HG03575 (cell line): ENCODE measurements at regions not wholly inside any gene's neighbourhood (a gene's known extent, or its start where the extent isn't known, plus 50 kb on each side); places are given as distances from the start of the nearest gene placed in this dataset.
"Not testable (repeated sequence)": the region's sequence is repeated elsewhere in the genome, so short reads cannot be mapped to it uniquely, and the experiment has no call there.

ENCODE experiments used
- ATAC-seq: cut with Tn5 transposase; IDR thresholded peaks from one replicate; pipeline ENCODE4 v1.9.1; 2021; ENCODE audit not compliant: unreplicated experiment, insufficient number of reproducible peaks, low FRiP score; ENCODE audit errors: extremely low read depth

DNA sequence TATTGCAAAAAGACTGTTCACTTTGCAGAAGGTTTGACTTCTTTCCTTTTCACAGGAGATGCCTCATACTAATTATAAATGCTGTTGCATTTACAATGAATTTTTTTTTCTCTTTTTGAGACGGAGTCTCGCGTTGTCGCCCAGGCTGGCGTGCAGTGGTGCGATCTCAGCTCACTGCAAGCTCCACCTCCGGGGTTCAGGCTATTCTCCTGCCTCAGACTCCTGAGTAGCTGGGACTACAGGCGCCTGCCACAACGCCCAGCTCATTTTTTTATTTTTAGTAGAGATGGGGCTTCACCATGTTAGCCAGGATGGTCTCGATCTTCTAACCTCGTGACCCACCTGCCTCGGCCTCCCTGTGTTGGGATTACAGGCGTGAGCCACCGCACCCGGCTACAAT lies 290.5 kb upstream of the GATB start:
- ATAC-seq = not testable (repeated sequence)

DNA sequence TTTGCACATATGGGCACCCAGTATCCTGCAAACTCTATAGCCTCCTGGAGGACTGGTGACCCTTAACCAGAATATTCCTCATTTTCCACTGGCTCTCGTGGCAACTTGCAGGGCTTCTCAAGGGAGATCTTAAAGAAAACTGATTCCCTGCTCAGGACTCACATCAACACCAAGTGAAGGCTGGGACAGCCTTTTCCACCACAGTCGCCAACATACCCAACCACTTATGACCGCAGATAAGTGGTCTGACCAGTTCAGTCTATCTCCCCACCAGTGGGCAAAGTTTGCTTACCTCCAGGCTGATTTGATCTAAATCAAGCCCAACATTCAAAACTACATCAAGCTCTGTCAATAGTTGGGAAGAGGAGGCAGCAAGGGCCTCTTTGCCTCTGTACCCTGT lies 289.3 kb upstream of the GATB start:
- no peak for ATAC-seq

DNA sequence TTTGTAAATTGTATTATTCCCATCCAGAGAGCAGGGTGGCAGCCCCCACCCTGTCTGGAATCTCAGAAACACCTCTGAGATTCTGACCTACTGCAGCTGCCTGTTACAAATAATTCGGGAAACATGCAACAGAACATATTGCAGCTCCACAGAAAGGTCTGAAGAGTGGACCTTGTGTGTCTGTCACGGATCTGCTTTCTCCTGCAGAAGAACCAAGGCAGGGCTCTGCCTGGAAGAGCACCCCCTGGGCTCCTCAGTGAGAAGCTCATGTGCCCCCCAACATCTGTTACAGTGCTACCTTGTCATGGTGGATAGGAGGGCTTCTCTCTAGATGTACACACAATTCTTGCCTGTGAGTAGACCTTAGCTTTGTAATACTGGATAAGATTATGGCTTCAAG lies 286.6 kb upstream of the GATB start:
- no peak for ATAC-seq

DNA sequence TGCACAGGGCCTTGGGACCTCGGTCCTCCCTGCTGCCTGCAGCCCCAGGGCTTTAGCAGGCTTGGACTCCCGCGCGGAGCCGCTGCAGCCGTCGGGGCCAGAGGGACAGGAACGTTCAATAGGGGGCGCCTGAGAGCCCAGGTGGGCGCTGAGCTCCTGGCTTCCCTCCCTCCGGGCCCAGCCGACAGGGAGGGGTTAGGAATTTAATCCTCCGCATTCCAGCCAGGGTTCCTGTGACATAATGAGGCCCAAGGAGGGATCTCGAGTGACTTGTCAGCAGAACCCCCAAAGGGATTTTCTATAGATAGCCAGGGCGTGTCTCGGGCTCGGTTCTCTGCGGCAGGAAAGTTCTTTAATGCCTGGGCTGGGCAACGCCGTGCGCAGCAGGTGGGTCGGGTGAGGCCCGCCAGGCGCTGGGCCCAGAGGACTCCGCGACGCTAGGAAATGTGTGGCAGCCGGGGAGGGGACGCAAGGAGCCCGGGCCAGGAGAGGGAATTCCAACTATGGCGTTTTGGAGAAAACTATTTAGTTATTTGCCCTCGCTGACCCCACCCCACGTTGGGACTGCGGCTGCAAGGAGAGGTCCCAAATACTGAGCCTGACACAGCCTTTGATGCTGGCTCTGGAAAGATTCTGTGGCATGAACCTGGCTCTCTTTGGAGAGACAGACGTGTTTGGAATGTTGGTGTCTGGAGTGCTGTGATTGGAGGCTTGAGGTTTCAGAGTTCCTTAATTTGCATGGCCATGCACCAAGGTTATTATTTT lies 285.2 kb upstream of the GATB start:
- no peak for ATAC-seq

DNA sequence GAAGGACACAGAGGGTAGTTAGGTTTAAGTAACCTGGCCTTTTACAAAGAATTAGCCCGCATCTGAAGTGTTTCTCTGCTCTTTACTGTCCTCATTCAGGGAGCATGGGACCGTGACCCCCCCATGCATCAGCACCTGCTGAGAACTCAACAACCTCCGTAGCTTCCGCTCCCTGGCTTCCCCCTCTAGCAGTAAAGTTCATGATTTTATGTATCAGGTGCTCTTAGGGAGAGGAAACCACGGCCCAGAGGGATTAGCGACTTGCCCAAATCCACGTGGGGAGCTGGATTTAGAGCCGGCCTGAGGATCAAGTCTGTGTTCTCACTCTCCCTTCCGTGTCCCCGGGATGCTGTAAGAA lies 284.6 kb upstream of the GATB start:
- no peak for ATAC-seq

DNA sequence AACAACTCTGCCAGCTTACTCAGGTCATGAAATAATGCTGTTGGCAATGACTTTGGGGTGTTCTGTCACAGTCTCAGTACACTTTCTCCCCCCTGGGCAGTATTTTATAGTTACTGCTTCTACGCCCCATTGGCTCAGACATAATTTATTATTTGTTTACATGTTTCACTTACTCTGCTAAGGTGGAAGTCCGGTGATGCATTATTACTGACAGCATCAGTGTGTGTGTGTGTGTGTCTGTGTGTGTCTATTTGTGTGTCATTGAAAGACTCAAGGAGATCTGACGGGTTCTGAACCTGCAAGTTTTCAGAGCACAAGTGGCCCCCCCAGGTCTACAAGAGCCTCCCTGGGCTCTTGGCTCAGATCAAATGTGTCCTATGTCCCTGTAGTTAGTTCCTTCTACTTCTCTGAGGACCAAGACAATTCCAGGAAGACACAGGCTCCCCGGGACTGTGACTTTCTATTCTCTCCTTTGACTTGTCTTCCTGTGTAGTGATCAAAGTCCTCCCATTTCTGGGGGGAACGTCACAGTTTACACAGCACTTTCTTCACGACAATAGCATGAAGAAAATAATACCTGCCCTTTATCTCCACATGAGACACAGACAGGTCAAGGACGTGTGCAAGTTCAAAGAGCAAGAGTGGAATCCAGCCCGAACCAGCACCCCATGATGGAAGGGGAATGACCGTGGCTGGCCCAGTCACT lies 283.7 kb upstream of the GATB start:
- ATAC-seq = no peak

DNA sequence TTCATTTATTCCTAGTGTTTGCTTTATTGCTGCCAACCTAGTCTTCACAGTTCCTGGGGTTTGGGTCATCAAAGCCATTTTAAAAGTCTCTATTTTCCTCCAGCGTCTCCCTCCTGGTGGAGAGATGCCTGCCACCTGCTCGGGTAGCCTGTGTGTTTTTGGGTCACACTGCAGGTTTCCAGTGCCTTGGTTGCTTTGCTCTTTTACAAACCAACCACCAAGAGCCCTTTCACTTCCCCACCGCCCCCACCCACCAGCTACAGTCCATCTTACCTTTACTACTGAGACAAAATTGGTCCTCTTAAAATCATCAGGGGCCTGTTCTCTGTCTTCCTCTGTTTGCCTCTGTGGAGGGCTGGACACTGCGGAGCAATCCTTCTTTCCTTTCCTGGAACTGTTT lies 280.5 kb upstream of the GATB start:
- ATAC-seq = no peak

DNA sequence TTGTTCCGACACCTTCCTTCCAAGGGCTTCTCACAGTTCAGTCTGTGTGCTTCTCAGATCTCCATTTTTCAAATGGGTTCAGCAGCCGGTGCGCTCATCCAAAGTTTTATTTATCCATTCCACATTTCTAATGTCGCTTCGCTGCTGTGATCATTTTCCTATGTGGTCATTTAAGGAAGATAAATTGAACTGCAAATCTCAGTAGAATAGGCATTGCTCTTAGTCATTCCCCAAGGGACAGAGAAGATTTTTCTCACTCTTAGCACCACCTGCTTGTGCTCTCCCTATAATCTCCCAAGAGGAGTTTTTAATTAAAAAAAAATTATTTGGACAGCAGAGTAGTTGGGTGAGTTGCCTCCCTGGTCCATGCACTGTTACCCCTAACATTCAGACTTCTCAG lies 278.9 kb upstream of the GATB start:
- no peak for ATAC-seq

DNA sequence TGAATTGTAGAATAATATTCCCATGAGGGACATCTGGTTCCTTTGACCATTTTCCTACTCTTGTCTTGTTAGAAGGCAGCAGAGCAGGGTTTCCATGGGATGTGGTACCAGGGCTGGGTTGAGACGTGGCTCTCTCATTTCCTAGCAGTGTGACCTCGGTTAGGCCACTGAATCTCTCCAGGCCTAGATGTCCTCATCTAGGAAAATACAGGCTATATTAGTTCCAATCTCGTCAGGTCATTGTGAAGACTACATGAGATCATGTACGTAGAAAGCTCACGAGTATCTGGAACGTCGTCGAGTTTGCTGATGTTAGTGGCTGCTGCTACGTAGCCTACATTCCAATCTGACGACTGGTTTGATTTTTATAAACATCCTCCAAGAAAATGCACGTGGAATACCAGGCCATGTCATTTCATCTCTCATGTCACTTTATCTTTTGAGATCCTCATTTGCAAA lies 278.2 kb upstream of the GATB start:
- ATAC-seq = no peak

DNA sequence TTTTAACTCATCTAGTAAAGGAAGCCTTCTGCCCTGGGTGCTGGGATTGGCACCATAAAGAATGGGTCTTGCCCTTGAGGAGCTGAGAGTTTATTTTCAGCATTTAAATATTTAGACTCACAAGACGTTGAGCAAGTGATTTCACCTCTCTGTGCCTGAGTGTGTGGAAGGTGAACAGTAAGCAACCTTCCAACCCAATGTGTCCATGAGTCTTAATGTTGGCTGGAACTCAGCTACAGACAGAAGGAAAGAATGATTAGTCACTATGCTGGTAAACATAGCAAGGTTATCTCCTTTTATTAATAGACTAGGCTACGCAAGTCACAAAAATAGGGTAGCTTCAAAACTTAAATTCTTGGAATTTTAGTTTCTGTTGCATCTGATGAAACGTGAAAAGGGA lies 277.4 kb upstream of the GATB start:
- no peak for ATAC-seq

DNA sequence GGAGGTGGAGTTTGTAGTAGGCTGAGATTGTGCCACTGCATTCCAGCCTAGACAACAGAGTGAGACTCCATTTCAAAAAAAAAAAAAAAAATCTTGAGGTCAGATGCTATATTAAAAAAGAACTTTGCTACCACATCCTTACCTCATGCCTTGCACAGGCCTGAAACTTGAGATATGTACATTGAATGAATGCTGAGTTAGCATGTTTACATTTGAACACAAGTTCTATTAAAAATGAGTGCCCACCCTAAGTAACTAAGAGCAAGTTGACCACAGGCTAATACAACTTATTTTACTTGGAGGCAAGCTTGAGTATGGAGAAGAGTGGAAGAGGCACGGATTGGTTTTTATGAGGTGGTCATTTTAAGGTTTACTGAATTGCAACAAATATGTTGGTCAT lies 276.6 kb upstream of the GATB start:
- no peak for ATAC-seq

DNA sequence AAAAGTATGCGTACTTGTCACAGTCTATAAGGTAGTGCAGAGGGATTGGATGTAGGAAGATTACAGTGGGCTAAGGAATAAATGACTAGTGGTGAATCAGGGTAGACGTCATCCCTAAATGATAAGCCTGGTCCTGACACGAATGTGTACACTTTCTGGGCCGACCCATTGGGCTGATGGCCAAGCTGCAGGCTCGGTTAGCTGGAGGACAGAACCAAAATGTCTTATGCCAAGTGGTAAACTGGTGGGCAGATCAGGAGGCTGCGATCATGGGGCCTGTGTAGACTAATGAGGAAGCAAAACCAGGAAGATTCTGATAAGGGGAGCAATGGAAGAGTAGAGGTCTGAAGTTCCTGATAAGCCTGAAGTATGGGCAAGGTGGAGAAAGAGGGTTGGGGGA lies 272.8 kb upstream of the GATB start:
- no peak for ATAC-seq

DNA sequence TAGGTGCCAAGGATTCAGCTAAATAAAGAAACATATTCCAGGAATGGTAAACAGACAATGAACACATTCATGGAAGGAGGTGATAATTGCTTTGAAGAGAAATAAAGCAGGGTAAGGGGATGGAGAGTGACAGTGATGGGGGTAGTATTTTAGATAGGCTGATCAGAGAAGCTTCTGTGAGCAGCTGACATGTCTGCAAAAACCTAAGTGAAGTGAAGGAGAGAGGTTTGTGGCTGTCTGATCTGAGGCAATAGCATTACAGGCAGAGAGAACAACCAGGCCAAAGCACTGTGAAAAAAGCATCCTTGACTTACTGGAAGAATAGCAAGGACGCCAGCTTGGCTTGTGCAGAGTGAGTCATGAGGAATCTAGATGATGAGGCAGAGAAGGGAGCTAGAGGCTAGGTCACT lies 271.9 kb upstream of the GATB start:
- ATAC-seq = no peak

DNA sequence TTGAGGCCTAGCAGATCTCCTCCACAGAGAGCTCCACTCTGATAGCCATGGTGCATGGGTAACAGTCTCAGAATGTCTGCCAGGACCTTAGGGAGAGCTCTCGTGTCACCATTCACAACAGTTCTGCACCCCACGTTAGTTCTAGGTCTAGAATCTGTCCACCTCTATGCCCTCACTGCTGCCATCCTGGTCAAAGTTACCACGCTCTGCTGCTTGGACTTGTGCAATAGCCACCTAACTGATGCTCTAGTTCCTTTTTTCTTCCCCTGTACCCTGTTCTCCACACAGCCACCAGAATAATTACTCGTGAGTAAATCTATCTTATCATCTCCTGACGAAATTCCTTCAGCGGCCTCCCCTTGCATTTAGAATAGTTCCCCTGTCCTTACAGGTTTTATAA lies 268.8 kb upstream of the GATB start:
- no peak for ATAC-seq

DNA sequence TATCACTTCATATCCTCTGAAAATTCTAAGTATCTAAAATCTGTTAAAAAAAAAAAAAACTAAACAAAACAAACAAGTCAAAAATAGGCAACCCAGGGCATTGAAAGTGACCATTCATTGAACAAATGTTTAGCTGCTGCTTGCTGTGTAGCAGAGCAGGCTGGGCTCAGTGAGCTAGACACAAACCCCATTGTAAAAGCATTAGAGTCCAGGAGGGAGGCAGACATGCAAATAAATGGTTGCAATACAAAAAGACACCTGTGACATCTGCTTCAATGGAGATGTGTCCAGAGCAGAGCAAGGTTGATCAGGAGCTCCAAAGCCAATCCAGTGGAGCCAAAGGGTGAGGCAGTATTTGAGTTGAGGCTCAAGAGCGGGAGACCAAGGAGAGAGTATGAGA lies 267.3 kb upstream of the GATB start:
- no peak for ATAC-seq

DNA sequence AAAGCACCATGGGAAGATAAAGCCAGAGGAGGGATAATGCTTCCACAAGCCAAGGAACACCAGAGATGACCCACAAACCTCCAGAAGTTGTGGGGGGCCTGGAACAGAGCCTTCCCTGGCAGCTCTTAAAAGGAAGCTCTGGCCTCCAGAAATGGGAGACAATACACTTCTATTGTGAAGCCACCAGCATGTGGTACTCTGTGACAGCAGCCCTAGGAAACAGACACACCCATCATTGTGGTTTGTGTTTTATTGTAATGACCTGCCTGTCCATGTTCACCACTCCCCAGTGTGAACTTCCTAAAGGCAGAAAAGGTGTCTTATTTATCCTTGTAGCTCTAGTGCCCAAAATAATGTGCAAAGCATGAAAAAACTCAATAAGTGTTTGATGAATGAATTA lies 264.1 kb upstream of the GATB start:
- no peak for ATAC-seq

DNA sequence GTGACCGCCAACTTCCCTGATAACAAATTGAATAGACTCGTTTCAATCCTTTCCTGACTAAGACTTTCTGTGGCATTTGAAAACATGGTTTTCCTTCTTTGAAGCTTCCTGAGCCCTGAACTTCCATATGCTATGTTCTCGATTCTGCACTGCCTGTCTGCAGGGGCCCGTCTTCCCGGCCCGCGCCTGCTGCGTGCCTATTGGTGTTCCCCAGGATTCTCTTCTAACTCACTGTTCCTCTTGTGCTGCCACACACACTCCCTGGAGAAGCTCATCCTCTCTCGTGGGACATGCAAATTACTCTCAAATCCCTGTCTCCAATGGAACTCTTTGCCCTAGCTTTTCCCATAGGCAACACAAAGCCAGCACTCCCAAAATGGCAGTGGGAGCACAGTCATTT lies 262.9 kb upstream of the GATB start:
- no peak for ATAC-seq

DNA sequence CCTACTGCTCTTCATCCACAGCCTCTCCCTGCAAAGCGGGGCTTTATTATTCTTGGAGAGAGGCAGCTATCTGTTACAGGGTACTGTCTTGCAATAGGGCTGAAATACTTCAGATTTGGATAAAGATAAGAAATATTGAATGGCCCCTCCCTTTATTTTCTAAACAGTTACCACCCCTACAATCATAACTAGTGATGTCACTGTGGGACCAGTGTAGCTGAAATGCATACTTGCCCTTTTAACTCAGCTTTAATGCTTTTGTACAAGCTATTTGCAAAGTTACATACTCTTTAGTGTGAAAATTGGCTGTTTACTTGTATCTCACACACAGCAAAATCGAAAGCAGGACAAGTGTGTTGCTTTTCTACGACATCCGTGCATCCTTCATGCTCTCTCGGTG lies 261.7 kb upstream of the GATB start:
- no peak for ATAC-seq

DNA sequence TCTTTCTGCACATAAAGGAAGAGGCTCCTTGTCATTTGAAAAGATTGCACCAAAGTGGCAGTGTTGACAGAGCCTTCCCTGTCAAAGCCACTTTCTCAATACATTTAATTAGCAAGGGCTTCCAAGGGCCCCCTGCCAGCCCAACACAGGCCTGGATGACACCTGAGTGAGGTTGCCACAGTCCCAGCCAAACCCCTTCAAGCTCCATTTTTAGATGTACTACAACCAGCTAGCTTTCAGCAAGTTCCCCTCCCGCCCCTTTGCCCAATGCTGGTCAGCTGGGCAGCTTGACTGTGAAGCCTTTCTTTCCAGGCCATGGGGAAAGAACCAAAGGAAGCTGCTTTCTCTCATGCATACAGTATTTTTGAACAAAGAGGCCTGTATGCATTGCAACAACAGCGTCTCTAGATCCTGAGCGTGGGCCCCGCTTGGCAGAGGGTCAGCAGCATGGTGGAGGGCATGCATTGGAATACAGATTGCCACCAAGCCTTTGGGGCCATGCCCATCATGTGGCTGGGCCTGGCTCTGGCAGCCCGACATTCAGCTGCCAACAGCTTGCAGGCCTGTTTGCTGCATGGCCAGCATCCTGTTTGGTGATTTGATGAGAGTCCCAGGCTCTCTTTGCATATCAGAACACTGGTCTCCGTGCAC lies 261.1 kb upstream of the GATB start:
- no peak for ATAC-seq

DNA sequence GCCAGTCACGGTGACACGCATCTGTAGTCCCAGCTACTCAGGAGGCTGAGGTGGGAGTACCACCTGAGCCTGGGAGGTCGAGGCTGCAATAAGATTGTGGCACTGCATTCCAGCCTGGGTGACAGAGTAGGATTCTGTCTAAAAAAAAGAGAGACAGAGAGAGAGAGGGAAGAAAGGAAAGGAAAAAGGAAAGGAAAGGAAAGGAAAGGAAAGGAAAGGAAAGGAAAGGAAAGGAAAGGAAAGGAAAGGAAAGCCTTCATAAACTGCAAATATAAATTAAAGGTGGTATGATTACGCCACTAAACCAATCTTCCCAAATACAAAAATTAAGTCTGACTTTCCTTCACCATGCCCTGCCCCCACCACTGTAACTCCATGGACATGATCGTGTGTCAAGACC lies 259.3 kb upstream of the GATB start:
- ATAC-seq = no peak
